ENCODE measurements at regions not wholly inside any gene's neighbourhood (a gene's known extent, or its start where the extent isn't known, plus 50 kb on each side); places are given as distances from the start of the nearest gene placed in this dataset.

DNA sequence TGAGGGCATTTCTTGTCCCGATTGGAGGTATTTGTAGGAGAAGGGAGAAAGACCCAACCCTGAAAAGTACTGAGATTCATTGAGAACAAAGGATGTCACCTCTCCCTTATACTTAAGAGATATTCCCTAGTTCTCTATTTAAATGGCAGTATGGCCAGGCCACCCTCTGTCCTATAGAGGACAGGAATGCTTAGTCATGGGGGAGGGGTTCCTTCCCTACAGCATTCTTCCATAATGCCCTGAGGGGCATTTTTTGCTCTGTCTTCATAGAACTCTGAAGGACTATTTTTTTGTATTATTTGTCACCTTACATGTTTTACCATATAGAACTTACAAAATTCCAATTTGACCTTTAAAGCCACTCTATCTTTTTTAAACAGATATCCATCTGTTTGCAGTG, 176.3 kb downstream of the TMEM161B start:
- TF ChIP-seq CTCF (IDR thresholded peaks at IDR 0.05 in 2 of 3, conservative IDR thresholded peaks at IDR 0.05 in 1 of 3; ENCODE audit: control insufficient read depth in 2 of 3, extremely low read depth in 1 of 3, insufficient read depth in 1 of 3, low read depth in 3 of 3, low read length in 3 of 3) (no peak), SIN3A (IDR thresholded peaks at IDR 0.05; ENCODE audit: low read depth, low read length) (no peak), PAX8 (IDR thresholded peaks at IDR 0.05) (no peak), JUNB (IDR thresholded peaks at IDR 0.05) (no peak)
- TF ChIP-seq, protein P1, sequence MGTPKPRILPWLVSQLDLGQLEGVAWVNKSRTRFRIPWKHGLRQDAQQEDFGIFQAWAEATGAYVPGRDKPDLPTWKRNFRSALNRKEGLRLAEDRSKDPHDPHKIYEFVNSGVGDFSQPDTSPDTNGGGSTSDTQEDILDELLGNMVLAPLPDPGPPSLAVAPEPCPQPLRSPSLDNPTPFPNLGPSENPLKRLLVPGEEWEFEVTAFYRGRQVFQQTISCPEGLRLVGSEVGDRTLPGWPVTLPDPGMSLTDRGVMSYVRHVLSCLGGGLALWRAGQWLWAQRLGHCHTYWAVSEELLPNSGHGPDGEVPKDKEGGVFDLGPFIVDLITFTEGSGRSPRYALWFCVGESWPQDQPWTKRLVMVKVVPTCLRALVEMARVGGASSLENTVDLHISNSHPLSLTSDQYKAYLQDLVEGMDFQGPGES (IDR thresholded peaks at IDR 0.05) = no peak
- TF ChIP-seq, protein P2, sequence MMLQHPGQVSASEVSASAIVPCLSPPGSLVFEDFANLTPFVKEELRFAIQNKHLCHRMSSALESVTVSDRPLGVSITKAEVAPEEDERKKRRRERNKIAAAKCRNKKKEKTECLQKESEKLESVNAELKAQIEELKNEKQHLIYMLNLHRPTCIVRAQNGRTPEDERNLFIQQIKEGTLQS (IDR thresholded peaks at IDR 0.05; ENCODE audit: borderline replicate concordance, extremely low read depth, low read depth, low read length) = no peak

Measured in GM12878 (cell line).